ENCODE measurements at regions not wholly inside any gene's neighbourhood (a gene's known extent, or its start where the extent isn't known, plus 50 kb on each side); places are given as distances from the start of the nearest gene placed in this dataset.

DNA sequence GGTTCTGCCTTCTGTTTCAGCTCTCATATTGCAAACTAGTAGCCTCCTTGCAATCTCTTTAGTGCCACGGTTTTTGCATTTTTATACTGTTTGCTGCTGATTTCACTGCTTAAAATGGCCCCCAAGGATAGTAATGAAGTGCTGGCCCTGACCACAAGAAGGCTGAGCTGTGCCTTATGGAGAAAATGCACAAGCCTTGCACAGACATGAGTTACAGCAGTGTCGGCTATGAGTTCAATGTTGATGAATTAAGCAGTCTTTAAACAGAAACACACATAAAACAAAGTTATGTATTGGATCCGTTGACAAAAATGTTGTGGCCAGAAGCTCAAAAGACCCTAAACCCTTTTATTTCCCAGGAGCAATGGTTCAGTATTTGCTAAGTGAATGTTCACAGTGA is 210.6 kb upstream of the DYNLRB2 start:
- Histone ChIP-seq H3K9me3 (replicated peaks; ENCODE audit: control insufficient read depth, insufficient read depth, low read length) (no peaks in the 10 kb centered on the region), H3K79me2 (ENCODE audit: control insufficient read depth, insufficient read depth, low read length) (no peaks in the 10 kb centered on the region), H2AFZ (ENCODE audit: low read depth, low read length) (no peak overlapping the region), H3K27ac (ENCODE audit: insufficient read depth, low read depth, low read length) (no peak overlapping the region), H3K4me3 (replicated peaks in 1 of 3; ENCODE audit: insufficient read depth in 1 of 3, low read depth in 1 of 3, low read length in 3 of 3) (no peak overlapping the region), H3K27me3 (ENCODE audit: control insufficient read depth in 2 of 2, insufficient read depth in 2 of 2, low read length in 2 of 2) (no peaks in the 10 kb centered on the region), H4K20me1 (replicated peaks; ENCODE audit: control insufficient read depth, extremely low read depth, insufficient read depth, low read length) (no peaks in the 10 kb centered on the region), H3K4me2 (ENCODE audit: insufficient read depth, low read length) (no peak overlapping the region), H3K9ac (replicated peaks; ENCODE audit: extremely low read depth, insufficient read depth, low read length) (no peak overlapping the region), H3K36me3 (ENCODE audit: control insufficient read depth in 2 of 2, extremely low read depth in 1 of 2, insufficient read depth in 2 of 2, low read length in 2 of 2) (no peaks in the 10 kb centered on the region), H3K4me1 (ENCODE audit: control insufficient read depth, extremely low read depth, insufficient read depth, low read length) (no peaks in the 10 kb centered on the region), H3K9me1 (replicated peaks; ENCODE audit: control insufficient read depth, extremely low read depth, insufficient read depth, low read length) (no peaks in the 10 kb centered on the region)
- intact Hi-C loops (cut with micrococcal nuclease) (no loop called here), dilution Hi-C loops (cut with MboI; ENCODE audit: extremely low pct_ligation_motif_present, low sequenced_read_pairs) (no loop called here)
- no peak for DNase-seq (ENCODE audit: low read depth, low spot score)
- TF ChIP-seq, protein P1, sequence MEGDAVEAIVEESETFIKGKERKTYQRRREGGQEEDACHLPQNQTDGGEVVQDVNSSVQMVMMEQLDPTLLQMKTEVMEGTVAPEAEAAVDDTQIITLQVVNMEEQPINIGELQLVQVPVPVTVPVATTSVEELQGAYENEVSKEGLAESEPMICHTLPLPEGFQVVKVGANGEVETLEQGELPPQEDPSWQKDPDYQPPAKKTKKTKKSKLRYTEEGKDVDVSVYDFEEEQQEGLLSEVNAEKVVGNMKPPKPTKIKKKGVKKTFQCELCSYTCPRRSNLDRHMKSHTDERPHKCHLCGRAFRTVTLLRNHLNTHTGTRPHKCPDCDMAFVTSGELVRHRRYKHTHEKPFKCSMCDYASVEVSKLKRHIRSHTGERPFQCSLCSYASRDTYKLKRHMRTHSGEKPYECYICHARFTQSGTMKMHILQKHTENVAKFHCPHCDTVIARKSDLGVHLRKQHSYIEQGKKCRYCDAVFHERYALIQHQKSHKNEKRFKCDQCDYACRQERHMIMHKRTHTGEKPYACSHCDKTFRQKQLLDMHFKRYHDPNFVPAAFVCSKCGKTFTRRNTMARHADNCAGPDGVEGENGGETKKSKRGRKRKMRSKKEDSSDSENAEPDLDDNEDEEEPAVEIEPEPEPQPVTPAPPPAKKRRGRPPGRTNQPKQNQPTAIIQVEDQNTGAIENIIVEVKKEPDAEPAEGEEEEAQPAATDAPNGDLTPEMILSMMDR (IDR thresholded peaks at IDR 0.05; ENCODE audit: extremely low read depth in 1 of 2, insufficient read depth in 1 of 2, low read depth in 1 of 2, low read length in 2 of 2), result no peak
- no peak for TF ChIP-seq MYC (IDR thresholded peaks at IDR 0.05; ENCODE audit: low read depth, low read length)
- TF ChIP-seq, protein P2, sequence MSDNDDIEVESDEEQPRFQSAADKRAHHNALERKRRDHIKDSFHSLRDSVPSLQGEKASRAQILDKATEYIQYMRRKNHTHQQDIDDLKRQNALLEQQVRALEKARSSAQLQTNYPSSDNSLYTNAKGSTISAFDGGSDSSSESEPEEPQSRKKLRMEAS (IDR thresholded peaks at IDR 0.05; ENCODE audit: insufficient read depth, insufficient read length), result no peak
- TF ChIP-seq POLR2A (IDR thresholded peaks at IDR 0.05; ENCODE audit: low read depth, low read length), result no peak
- no peak for TF ChIP-seq POLR2AphosphoS5 (IDR thresholded peaks at IDR 0.05; ENCODE audit: insufficient read depth, low read depth, low read length)
- no peak for TF ChIP-seq EZH2 (IDR thresholded peaks at IDR 0.05; ENCODE audit: borderline replicate concordance, low read depth, low read length, severe bottlenecking)
- BruUV-seq (replicated peaks), result no TSS peak
- ChIA-PET POLR2A (no interaction called here), CTCF (interaction anchor here (1.4 kb wide), 1 partner anchor 12 kb away, joined by 3 read pairs; no protein-coding TSS in a partner anchor)
- no peak for FAIRE-seq

DNA sequence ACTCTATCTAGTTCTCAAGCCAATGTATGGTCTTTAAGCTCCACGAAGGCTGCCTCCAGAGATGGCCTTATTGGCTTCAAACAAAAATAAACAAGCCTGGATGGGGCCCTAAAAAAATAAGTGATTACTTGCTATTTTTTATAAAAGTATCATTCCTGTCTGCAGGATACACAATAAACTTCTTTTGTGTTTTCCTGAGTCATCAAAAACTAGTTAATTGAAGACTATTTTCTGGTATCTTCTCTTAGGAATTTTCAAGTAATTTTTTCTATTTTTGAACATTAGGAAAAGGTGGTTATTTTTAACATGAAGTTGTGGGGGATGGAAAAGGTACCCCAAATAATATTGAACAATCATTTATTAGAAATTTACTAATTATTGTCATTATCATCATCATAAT is 213.1 kb upstream of the DYNLRB2 start:
- CTCF ChIA-PET, result no interaction called here
- Histone ChIP-seq H2AFZ (ENCODE audit: low read depth, low read length) (no peak overlapping the region), H3K4me1 (ENCODE audit: control insufficient read depth, extremely low read depth, insufficient read depth, low read length) (no peaks in the 10 kb centered on the region), H3K4me2 (ENCODE audit: insufficient read depth, low read length) (no peak overlapping the region), H4K20me1 (replicated peaks; ENCODE audit: control insufficient read depth, extremely low read depth, insufficient read depth, low read length) (no peaks in the 10 kb centered on the region), H3K27ac (ENCODE audit: insufficient read depth, low read depth, low read length) (no peak overlapping the region), H3K9me3 (replicated peaks; ENCODE audit: control insufficient read depth, insufficient read depth, low read length) (no peaks in the 10 kb centered on the region), H3K4me3 (replicated peaks in 1 of 3; ENCODE audit: insufficient read depth in 1 of 3, low read depth in 1 of 3, low read length in 3 of 3) (no peak overlapping the region), H3K9ac (replicated peaks; ENCODE audit: extremely low read depth, insufficient read depth, low read length) (no peak overlapping the region), H3K79me2 (ENCODE audit: control insufficient read depth, insufficient read depth, low read length) (no peaks in the 10 kb centered on the region), H3K27me3 (ENCODE audit: control insufficient read depth in 2 of 2, insufficient read depth in 2 of 2, low read length in 2 of 2) (no peaks in the 10 kb centered on the region), H3K36me3 (ENCODE audit: control insufficient read depth in 2 of 2, extremely low read depth in 1 of 2, insufficient read depth in 2 of 2, low read length in 2 of 2) (no peaks in the 10 kb centered on the region), H3K9me1 (replicated peaks; ENCODE audit: control insufficient read depth, extremely low read depth, insufficient read depth, low read length) (no peaks in the 10 kb centered on the region)
- FAIRE-seq (no peak), DNase-seq (ENCODE audit: low read depth, low spot score) (no peak)
- dilution Hi-C loops (cut with MboI; ENCODE audit: extremely low pct_ligation_motif_present, low sequenced_read_pairs) (no loop called here), intact Hi-C loops (cut with micrococcal nuclease) (no loop called here)
- TF ChIP-seq FOS (IDR thresholded peaks at IDR 0.05; ENCODE audit: borderline replicate concordance, insufficient read depth, low read length) (no peak), POLR2A (IDR thresholded peaks at IDR 0.05; ENCODE audit: low read depth, low read length) (no peak), JUN (IDR thresholded peaks at IDR 0.05; ENCODE audit: borderline replicate concordance, insufficient read depth, insufficient read length, low read depth) (no peak), EZH2 (IDR thresholded peaks at IDR 0.05; ENCODE audit: borderline replicate concordance, low read depth, low read length, severe bottlenecking) (no peak), POLR2AphosphoS5 (IDR thresholded peaks at IDR 0.05; ENCODE audit: insufficient read depth, low read depth, low read length) (no peak), GATA2 (IDR thresholded peaks at IDR 0.05; ENCODE audit: insufficient read depth, insufficient read length, low read depth, low read length) (no peak)
- TF ChIP-seq, protein P1 (IDR thresholded peaks at IDR 0.05; ENCODE audit: extremely low read depth in 1 of 2, insufficient read depth in 1 of 2, low read depth in 1 of 2, low read length in 2 of 2), result no peak
- TF ChIP-seq, protein P2 (IDR thresholded peaks at IDR 0.05; ENCODE audit: insufficient read depth, insufficient read length), result no peak
- no TSS peak for BruUV-seq (replicated peaks)
- POLR2A ChIA-PET, result no interaction called here

Measured in endothelial cell of umbilical vein (primary cell).